Keratinocyte (primary cell): ENCODE measurements at regions not wholly inside any gene's neighbourhood (a gene's known extent, or its start where the extent isn't known, plus 50 kb on each side); places are given as distances from the start of the nearest gene placed in this dataset.

ENCODE experiments used
- DNase-seq: peaks from one replicate; pipeline ENCODE4 v3.0.0-alpha.2; 2011; ENCODE audit warnings: low read depth, missing footprints, low spot score
- FAIRE-seq: peaks from 2 replicates; lab custom pipeline; 2011; peaks lifted over from hg19 to GRCh38; lab: Jason Lieb, UNC
- H2AFZ ChIP-seq: 2 replicates; pipeline ENCODE4 v1.6.0; 2012; ENCODE audit warnings: low read length, control low read depth, inconsistent platforms; ENCODE audit not compliant: control insufficient read depth
- H3K27ac ChIP-seq: 2 replicates; pipeline ENCODE4 v1.5.1; 2011; ENCODE audit warnings: low read length; ENCODE audit not compliant: control insufficient read depth, insufficient read depth
- H3K27me3 ChIP-seq: 3 replicates; pipeline ENCODE4 v1.6.0; 2011; ENCODE audit warnings: low read length; ENCODE audit not compliant: control insufficient read depth, insufficient read depth; ENCODE audit errors: extremely low read depth
- H3K36me3 ChIP-seq, 2 experiments: 2 replicates in 1 of 2; 3 replicates in 1 of 2; pipeline ENCODE4 v1.5.1; 2011; ENCODE audit warnings: low read length in 2 of 2, mild to moderate bottlenecking in 1 of 2; ENCODE audit not compliant: control insufficient read depth in 2 of 2, insufficient read depth in 2 of 2; ENCODE audit errors: extremely low read depth in 1 of 2
- H3K4me1 ChIP-seq: 3 replicates; pipeline ENCODE4 v1.5.1; 2011; ENCODE audit warnings: low read length; ENCODE audit not compliant: control insufficient read depth, insufficient read depth; ENCODE audit errors: extremely low read depth
- H3K4me2 ChIP-seq: 3 replicates; pipeline ENCODE4 v1.6.0; 2011; ENCODE audit warnings: low read depth, low read length; ENCODE audit not compliant: control insufficient read depth, insufficient read depth; ENCODE audit errors: extremely low read depth
- H3K4me3 ChIP-seq, 3 experiments: fragments of 200-600 bp in 1 of 3; sonication (generic) in 1 of 3; 2 replicates in 2 of 3; 3 replicates in 1 of 3; pipeline ENCODE4 v1.5.1; 2011 to 2016; ENCODE audit warnings: low read length in 3 of 3, mild to moderate bottlenecking in 3 of 3, control low read depth in 2 of 3, inconsistent platforms in 1 of 3, low read depth in 1 of 3, mixed read lengths in 1 of 3, mixed run types in 1 of 3, moderate library complexity in 1 of 3; ENCODE audit not compliant: control insufficient read depth in 2 of 3, insufficient read depth in 2 of 3; ENCODE audit errors: extremely low read depth in 1 of 3
- H3K79me2 ChIP-seq: 2 replicates; pipeline ENCODE4 v1.6.0; 2012; ENCODE audit warnings: low read length; ENCODE audit not compliant: control insufficient read depth, insufficient read depth
- H3K9ac ChIP-seq: 3 replicates; pipeline ENCODE4 v1.6.0; 2011; ENCODE audit warnings: low read length; ENCODE audit not compliant: control insufficient read depth, insufficient read depth; ENCODE audit errors: extremely low read depth
- H3K9me1 ChIP-seq: 3 replicates; pipeline ENCODE4 v1.6.0; 2011; ENCODE audit warnings: low read length; ENCODE audit not compliant: control insufficient read depth, insufficient read depth; ENCODE audit errors: extremely low read depth
- H3K9me3 ChIP-seq: 2 replicates; pipeline ENCODE4 v1.5.1; 2012; ENCODE audit warnings: low read depth, low read length; ENCODE audit not compliant: control insufficient read depth
- H4K20me1 ChIP-seq: 3 replicates; pipeline ENCODE4 v1.6.0; 2011; ENCODE audit warnings: low read length; ENCODE audit not compliant: control insufficient read depth, insufficient read depth; ENCODE audit errors: extremely low read depth
- EZH2 ChIP-seq: IDR thresholded peaks from one replicate; pipeline ENCODE4 v1.6.1; 2012; ENCODE audit warnings: inconsistent platforms, mild to moderate bottlenecking, low read length, moderate library complexity
- dilution Hi-C: fragments of 300-500 bp; cut with MboI; formaldehyde crosslinking; loops from one replicate; pipeline ENCODE4 v1.7.0; 2020; ENCODE audit warnings: low sequenced_read_pairs; ENCODE audit not compliant: extremely low pct_ligation_motif_present
- TF ChIP-seq, protein P1 (sequence below), 3 experiments: IDR thresholded peaks in 1 of 3; conservative IDR thresholded peaks in 1 of 3; optimal IDR thresholded peaks in 1 of 3; 2 replicates in 2 of 3; 3 replicates in 1 of 3; pipeline versions ENCODE3 to v1.5.1; 2011; ENCODE audit warnings: low read length in 3 of 3, mild to moderate bottlenecking in 3 of 3, moderate library complexity in 2 of 3, control low read depth in 1 of 3, inconsistent platforms in 1 of 3; ENCODE audit not compliant: insufficient read depth in 2 of 3; ENCODE audit errors: extremely low read depth in 1 of 3

DNA sequence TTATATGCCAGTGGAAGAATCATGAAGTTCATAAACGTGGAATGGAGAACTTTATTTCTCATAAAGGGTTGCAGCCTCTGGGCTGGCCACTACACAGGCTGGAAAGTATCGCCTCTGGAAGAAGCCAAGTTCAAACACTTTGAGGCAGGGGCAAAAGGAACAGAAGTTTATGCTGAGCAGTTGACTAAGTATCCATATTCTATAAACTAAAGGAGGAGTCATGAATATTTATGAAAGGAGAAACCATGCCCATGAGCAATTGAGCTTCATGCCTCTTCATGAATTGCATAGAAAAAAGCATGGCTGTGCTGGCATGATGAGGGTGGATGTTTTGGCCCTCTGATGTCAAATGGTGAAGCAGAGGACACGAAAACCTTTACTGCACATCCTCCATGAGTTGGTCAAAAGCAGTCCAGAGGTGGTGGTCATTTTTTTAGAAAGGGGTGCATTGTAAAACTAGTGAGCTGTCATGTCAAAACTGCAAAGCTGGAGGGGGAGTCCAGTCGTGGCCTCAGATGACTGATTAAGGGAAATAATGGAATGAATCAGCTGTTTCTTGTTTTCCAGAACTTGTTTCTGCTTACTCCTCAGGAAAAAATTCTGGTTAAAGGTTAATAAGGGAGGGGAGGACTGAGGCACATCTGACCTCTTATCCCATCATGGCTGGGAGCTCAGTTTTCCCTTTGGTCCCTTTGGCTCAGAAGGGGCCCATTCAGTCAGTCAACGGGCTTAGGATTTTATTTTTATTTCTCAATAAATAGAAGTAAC is 276.7 kb downstream of the CHL1 start:
- H3K4me3 ChIP-seq = no peak overlapping the region
- H3K79me2 ChIP-seq = no peaks in the 10 kb centered on the region
- H3K27ac ChIP-seq = no peak overlapping the region
- no peak for FAIRE-seq
- dilution Hi-C loops = no loop called here
- H3K4me2 ChIP-seq = no peak overlapping the region
- H3K9me1 ChIP-seq = no peaks in the 10 kb centered on the region
- H4K20me1 ChIP-seq = no peaks in the 10 kb centered on the region
- H3K9ac ChIP-seq = no peak overlapping the region
- no peaks in the 10 kb centered on the region for H3K4me1 ChIP-seq
- H3K36me3 ChIP-seq = no peaks in the 10 kb centered on the region
- TF ChIP-seq EZH2 = no peak
- H3K9me3 ChIP-seq = no peaks in the 10 kb centered on the region
- no peak overlapping the region for H2AFZ ChIP-seq
- no peaks in the 10 kb centered on the region for H3K27me3 ChIP-seq
- no peak for DNase-seq

GRCh38 chr3:474828-475227 is 278.3 kb downstream of the CHL1 start:
- no peaks in the 10 kb centered on the region for H4K20me1 ChIP-seq
- H3K4me2 ChIP-seq = no peak overlapping the region
- DNase-seq = no peak
- H3K27me3 ChIP-seq = no peaks in the 10 kb centered on the region
- H2AFZ ChIP-seq = no peak overlapping the region
- H3K36me3 ChIP-seq = no peaks in the 10 kb centered on the region
- H3K9me1 ChIP-seq = no peaks in the 10 kb centered on the region
- FAIRE-seq = no peak
- H3K9ac ChIP-seq = no peak overlapping the region
- dilution Hi-C loops = no loop called here
- H3K9me3 ChIP-seq = no peaks in the 10 kb centered on the region
- H3K4me1 ChIP-seq = no peaks in the 10 kb centered on the region
- no peak overlapping the region for H3K4me3 ChIP-seq
- no peaks in the 10 kb centered on the region for H3K79me2 ChIP-seq
- no peak overlapping the region for H3K27ac ChIP-seq
- no peak for TF ChIP-seq EZH2
- TF ChIP-seq, protein P1, sequence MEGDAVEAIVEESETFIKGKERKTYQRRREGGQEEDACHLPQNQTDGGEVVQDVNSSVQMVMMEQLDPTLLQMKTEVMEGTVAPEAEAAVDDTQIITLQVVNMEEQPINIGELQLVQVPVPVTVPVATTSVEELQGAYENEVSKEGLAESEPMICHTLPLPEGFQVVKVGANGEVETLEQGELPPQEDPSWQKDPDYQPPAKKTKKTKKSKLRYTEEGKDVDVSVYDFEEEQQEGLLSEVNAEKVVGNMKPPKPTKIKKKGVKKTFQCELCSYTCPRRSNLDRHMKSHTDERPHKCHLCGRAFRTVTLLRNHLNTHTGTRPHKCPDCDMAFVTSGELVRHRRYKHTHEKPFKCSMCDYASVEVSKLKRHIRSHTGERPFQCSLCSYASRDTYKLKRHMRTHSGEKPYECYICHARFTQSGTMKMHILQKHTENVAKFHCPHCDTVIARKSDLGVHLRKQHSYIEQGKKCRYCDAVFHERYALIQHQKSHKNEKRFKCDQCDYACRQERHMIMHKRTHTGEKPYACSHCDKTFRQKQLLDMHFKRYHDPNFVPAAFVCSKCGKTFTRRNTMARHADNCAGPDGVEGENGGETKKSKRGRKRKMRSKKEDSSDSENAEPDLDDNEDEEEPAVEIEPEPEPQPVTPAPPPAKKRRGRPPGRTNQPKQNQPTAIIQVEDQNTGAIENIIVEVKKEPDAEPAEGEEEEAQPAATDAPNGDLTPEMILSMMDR (optimal IDR thresholded peaks at IDR 0.05 in 1 of 3, IDR thresholded peaks at IDR 0.05 in 1 of 3, conservative IDR thresholded peaks at IDR 0.05 in 1 of 3; ENCODE audit: extremely low read depth in 1 of 3, insufficient read depth in 2 of 3, low read length in 3 of 3) = no peak

GRCh38 chr3:480070-480469 is 283.5 kb downstream of the CHL1 start:
- FAIRE-seq (no peak), DNase-seq (no peak)
- Histone ChIP-seq H3K4me2 (no peak overlapping the region), H4K20me1 (no peaks in the 10 kb centered on the region), H3K36me3 (no peaks in the 10 kb centered on the region), H3K79me2 (no peaks in the 10 kb centered on the region), H3K9ac (no peak overlapping the region), H3K4me1 (no peaks in the 10 kb centered on the region), H3K27ac (no peak overlapping the region), H3K9me3 (no peaks in the 10 kb centered on the region), H3K27me3 (no peaks in the 10 kb centered on the region), H2AFZ (no peak overlapping the region), H3K9me1 (no peaks in the 10 kb centered on the region), H3K4me3 (no peak overlapping the region)
- dilution Hi-C loops = no loop called here
- TF ChIP-seq, protein P1 (optimal IDR thresholded peaks at IDR 0.05 in 1 of 3, IDR thresholded peaks at IDR 0.05 in 1 of 3, conservative IDR thresholded peaks at IDR 0.05 in 1 of 3; ENCODE audit: extremely low read depth in 1 of 3, insufficient read depth in 2 of 3, low read length in 3 of 3) = no peak
- TF ChIP-seq EZH2 = no peak
